ENCODE measurements at regions not wholly inside any gene's neighbourhood (a gene's known extent, or its start where the extent isn't known, plus 50 kb on each side); places are given as distances from the start of the nearest gene placed in this dataset.

DNA sequence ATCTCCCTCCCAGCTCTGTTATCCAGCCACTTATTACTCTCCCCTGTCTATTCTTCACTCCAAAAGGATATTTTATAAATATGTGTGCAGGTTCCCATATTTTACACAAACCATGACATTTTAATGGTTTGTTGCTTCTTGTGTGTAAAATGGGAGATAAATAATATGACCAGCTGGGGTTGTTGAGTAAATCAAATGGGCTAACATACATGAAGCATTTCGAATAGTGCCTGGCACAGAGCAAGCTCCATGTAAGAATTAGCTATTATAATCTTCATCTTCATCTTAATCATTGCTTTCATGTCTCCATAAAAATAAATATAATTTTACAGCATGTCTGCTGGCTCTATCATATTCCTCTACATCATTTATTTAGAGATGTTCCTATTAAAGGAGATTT, 283.1 kb downstream of the RAD51AP2 start:
- Histone ChIP-seq H3K4me3 (no peak overlapping the region), H3K36me3 (no peaks in the 10 kb centered on the region), H3K9me3 (ENCODE audit: low read depth) (no peaks in the 10 kb centered on the region), H3K4me1 (ENCODE audit: low read depth) (peaks cover 20% of the 10 kb centered on the region), H3K27me3 (no peaks in the 10 kb centered on the region), H3K27ac (no peak overlapping the region)
- TF ChIP-seq, protein P1, sequence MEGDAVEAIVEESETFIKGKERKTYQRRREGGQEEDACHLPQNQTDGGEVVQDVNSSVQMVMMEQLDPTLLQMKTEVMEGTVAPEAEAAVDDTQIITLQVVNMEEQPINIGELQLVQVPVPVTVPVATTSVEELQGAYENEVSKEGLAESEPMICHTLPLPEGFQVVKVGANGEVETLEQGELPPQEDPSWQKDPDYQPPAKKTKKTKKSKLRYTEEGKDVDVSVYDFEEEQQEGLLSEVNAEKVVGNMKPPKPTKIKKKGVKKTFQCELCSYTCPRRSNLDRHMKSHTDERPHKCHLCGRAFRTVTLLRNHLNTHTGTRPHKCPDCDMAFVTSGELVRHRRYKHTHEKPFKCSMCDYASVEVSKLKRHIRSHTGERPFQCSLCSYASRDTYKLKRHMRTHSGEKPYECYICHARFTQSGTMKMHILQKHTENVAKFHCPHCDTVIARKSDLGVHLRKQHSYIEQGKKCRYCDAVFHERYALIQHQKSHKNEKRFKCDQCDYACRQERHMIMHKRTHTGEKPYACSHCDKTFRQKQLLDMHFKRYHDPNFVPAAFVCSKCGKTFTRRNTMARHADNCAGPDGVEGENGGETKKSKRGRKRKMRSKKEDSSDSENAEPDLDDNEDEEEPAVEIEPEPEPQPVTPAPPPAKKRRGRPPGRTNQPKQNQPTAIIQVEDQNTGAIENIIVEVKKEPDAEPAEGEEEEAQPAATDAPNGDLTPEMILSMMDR (IDR thresholded peaks at IDR 0.05; ENCODE audit: low read depth, low read length) = no peak
- DNase-seq (ENCODE audit: low read depth in 1 of 2, low spot score in 1 of 2) = no peak

DNA sequence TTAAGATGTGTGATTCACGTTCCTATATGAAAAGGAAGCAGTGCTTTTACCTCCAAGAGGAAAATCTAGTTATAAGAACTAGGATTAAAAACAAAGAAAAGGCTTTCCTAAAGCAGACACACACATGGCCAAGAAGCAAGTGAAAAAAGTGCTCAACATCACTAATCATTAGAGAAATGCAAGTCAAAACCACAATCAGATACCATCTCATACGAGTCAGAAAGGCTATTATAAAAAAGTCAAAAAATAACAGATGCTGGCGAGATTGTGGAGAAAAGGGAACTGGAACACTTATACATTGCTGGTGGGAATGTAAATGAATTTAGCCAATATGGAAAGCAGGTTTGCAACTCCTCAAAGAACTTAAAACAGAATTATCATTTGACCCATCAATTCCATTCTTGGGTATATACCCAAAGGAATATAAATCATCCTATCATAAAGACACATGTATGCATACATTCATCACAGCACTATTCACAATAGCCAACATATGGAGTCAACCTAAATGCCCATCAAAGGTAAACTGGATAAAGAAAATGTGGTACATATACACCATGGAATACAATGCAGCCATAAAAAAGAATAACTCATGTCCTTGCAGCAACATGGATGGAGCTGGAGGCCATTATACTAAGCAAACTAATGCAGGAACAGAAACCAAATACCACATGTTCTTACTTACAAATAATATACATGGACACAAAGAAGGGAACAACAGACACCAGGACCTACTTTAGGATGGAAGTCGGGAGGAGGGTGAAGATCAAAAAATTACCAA, 285.3 kb downstream of the RAD51AP2 start:
- no peak for DNase-seq (ENCODE audit: low read depth in 1 of 2, low spot score in 1 of 2)
- H3K36me3 ChIP-seq = no peaks in the 10 kb centered on the region
- peaks cover 29% of the 10 kb centered on the region for H3K4me1 ChIP-seq (ENCODE audit: low read depth)
- no peak overlapping the region for H3K4me3 ChIP-seq
- H3K9me3 ChIP-seq (ENCODE audit: low read depth) = no peaks in the 10 kb centered on the region
- no peak overlapping the region for H3K27ac ChIP-seq
- TF ChIP-seq, protein P1 (IDR thresholded peaks at IDR 0.05; ENCODE audit: low read depth, low read length) = no peak
- H3K27me3 ChIP-seq = no peaks in the 10 kb centered on the region

DNA sequence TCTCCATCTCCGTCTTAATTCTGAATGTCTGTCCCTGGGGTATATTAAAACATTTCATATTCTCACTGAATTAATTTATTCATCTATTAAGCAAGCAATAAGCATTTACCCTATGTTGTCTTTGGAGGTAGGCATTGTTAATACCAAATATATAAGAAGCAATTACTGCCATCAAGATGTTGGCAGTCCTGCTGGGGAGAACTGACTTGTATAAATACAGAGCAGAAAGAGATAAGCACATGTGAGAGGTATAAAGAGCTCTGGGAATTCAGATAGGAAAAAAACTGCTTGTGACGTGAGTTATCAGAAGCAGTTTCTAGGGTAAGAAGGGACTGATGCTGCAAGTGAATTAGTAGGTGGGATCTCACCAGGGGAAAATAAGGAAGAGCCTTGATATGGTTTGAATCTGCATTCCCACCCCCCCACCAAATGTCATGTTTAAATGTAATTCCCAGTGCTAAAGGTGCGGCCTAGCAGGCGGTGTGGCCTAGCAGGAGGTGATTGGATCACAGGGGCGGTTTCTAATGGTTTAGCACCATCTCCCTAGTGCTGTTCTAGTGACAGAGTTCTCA, 286.8 kb downstream of the RAD51AP2 start:
- H3K36me3 ChIP-seq = no peaks in the 10 kb centered on the region
- H3K4me3 ChIP-seq = no peak overlapping the region
- TF ChIP-seq, protein P1 (IDR thresholded peaks at IDR 0.05; ENCODE audit: low read depth, low read length) = no peak
- no peaks in the 10 kb centered on the region for H3K9me3 ChIP-seq (ENCODE audit: low read depth)
- H3K4me1 ChIP-seq (ENCODE audit: low read depth) = peaks cover 29% of the 10 kb centered on the region
- DNase-seq (ENCODE audit: low read depth in 1 of 2, low spot score in 1 of 2) = peak in 1 of 2 donors; percentile 20
- no peaks in the 10 kb centered on the region for H3K27me3 ChIP-seq
- H3K27ac ChIP-seq = no peak overlapping the region

DNA sequence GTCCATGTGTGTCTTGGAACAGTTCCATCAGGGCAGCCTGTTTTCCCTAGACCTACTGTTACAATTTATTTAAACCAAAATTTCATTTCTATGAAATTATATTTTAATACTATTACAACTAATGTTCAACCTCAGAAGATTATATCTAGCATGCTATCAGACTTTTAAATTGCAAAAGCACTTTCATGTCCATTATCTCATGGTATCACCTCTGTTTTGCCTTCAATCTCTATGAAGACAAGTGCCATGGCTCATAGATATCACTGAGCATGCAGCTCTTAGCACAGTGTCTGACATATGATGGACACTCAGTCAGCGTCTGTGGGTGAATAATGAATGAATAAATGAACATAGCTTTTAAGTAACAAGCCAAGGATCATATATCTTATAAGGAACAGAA, 288.8 kb downstream of the RAD51AP2 start:
- DNase-seq (ENCODE audit: low read depth in 1 of 2, low spot score in 1 of 2) = no peak
- H3K4me1 ChIP-seq (ENCODE audit: low read depth) = peaks cover 29% of the 10 kb centered on the region
- no peaks in the 10 kb centered on the region for H3K27me3 ChIP-seq
- TF ChIP-seq, protein P1 (IDR thresholded peaks at IDR 0.05; ENCODE audit: low read depth, low read length) = no peak
- H3K4me3 ChIP-seq = no peak overlapping the region
- H3K27ac ChIP-seq = no peak overlapping the region
- H3K36me3 ChIP-seq = no peaks in the 10 kb centered on the region
- H3K9me3 ChIP-seq (ENCODE audit: low read depth) = no peaks in the 10 kb centered on the region

DNA sequence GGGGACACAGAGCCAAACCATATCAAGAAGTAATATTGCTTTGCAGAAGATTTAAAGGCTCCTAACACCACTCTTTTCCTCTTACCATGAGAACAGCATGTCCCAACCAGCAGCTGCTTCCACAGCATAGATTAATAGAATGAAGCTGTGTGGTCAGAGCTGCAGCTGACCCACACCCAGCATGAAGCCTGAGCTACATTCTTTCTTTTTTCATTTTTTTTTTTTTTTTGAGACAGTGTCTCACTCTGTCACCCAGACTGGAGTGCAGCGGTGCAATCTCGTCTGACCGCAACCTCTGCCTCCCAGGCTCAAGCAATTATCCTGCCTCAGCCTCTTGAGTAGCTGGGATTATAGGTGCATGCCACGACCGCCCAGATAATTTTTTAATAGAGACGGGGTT, 289.8 kb downstream of the RAD51AP2 start:
- peaks cover 29% of the 10 kb centered on the region for H3K4me1 ChIP-seq (ENCODE audit: low read depth)
- no peaks in the 10 kb centered on the region for H3K36me3 ChIP-seq
- TF ChIP-seq, protein P1 (IDR thresholded peaks at IDR 0.05; ENCODE audit: low read depth, low read length) = no peak
- H3K27ac ChIP-seq = no peak overlapping the region
- H3K4me3 ChIP-seq = no peak overlapping the region
- no peaks in the 10 kb centered on the region for H3K27me3 ChIP-seq
- no peak for DNase-seq (ENCODE audit: low read depth in 1 of 2, low spot score in 1 of 2)
- H3K9me3 ChIP-seq (ENCODE audit: low read depth) = no peaks in the 10 kb centered on the region

Measured in cardiac muscle cell (in vitro differentiated cells and primary cell).